ENCODE measurements at regions not wholly inside any gene's neighbourhood (a gene's known extent, or its start where the extent isn't known, plus 50 kb on each side); places are given as distances from the start of the nearest gene placed in this dataset.

GRCh38 chr17:77637818-77638575, 320.5 kb upstream of the TNRC6C start:
- DNase-seq = peak; percentile 45

GRCh38 chr17:77640252-77640651, 318.3 kb upstream of the TNRC6C start:
- DNase-seq = no peak

- no peak for DNase-seq
Measured at GRCh38 chr17:77640916-77641605, 317.4 kb upstream of the TNRC6C start.

- DNase-seq = no peak
Measured at GRCh38 chr17:77641718-77642117, 316.8 kb upstream of the TNRC6C start.

- DNase-seq = no peak
Measured at GRCh38 chr17:77644181-77645071, 314.1 kb upstream of the TNRC6C start.

GRCh38 chr17:77645072-77646045, 313.1 kb upstream of the TNRC6C start:
- peak; percentile 51 for DNase-seq

- DNase-seq = no peak
Measured at GRCh38 chr17:77646046-77646430, 312.5 kb upstream of the TNRC6C start.

GRCh38 chr17:77647531-77647930, 311.0 kb upstream of the TNRC6C start:
- DNase-seq = no peak

GRCh38 chr17:77649717-77650211, 308.7 kb upstream of the TNRC6C start:
- no peak for DNase-seq

GRCh38 chr17:77651988-77652387, 306.5 kb upstream of the TNRC6C start:
- DNase-seq = no peak

- DNase-seq = no peak
Measured at GRCh38 chr17:77654296-77654695, 304.2 kb upstream of the TNRC6C start.

GRCh38 chr17:77654850-77655249, 303.7 kb upstream of the TNRC6C start:
- DNase-seq = no peak

GRCh38 chr17:77656054-77656453, 302.4 kb upstream of the TNRC6C start:
- no peak for DNase-seq

GRCh38 chr17:77657839-77658238, 300.7 kb upstream of the TNRC6C start:
- no peak for DNase-seq

GRCh38 chr17:77660524-77660923, 298.0 kb upstream of the TNRC6C start:
- DNase-seq = no peak

- no peak for DNase-seq
Measured at GRCh38 chr17:77662833-77663232, 295.7 kb upstream of the TNRC6C start.

- DNase-seq = no peak
Measured at GRCh38 chr17:77664097-77664729, 294.3 kb upstream of the TNRC6C start.

- no peak for DNase-seq
Measured at GRCh38 chr17:77665833-77666232, 292.7 kb upstream of the TNRC6C start.

- DNase-seq = no peak
Measured at GRCh38 chr17:77666462-77666861, 292.0 kb upstream of the TNRC6C start.

GRCh38 chr17:77666881-77667395, 291.6 kb upstream of the TNRC6C start:
- DNase-seq = no peak

- DNase-seq = no peak
Measured at GRCh38 chr17:77667478-77667877, 291.0 kb upstream of the TNRC6C start.
